RWPE2 (cell line): ENCODE measurements at regions not wholly inside any gene's neighbourhood (a gene's known extent, or its start where the extent isn't known, plus 50 kb on each side); places are given as distances from the start of the nearest gene placed in this dataset.
"Not testable (repeated sequence)": the region's sequence is repeated elsewhere in the genome, so short reads cannot be mapped to it uniquely, and the experiment has no call there.

ENCODE experiments used
- ATAC-seq: fragments of 200-7000 bp; cut with Tn5 transposase; 3 replicates; pipeline ENCODE4 v1.9.1; 2021; ENCODE audit warnings: low read depth
- DNase-seq: peaks from one replicate; pipeline ENCODE4 v3.0.0-alpha.2; 2020; ENCODE audit warnings: low spot score
- H3K27ac ChIP-seq: fragments of 450-650 bp; 2 replicates; pipeline ENCODE4 v1.5.1; 2017; ENCODE audit warnings: mild to moderate bottlenecking; ENCODE audit not compliant: poor library complexity, severe bottlenecking
- H3K27me3 ChIP-seq: fragments of 250-450 bp; sonication (Bioruptor Pico); 2 replicates; pipeline ENCODE4 v1.5.1; 2021; ENCODE audit warnings: mild to moderate bottlenecking, moderate library complexity; ENCODE audit not compliant: insufficient read depth, poor library complexity, severe bottlenecking
- H3K36me3 ChIP-seq: fragments of 250-450 bp; sonication (Bioruptor Pico); 2 replicates; pipeline ENCODE4 v1.5.1; 2020; ENCODE audit warnings: low read depth, mild to moderate bottlenecking, moderate library complexity
- H3K4me1 ChIP-seq: fragments of 250-450 bp; sonication (Bioruptor Pico); 2 replicates; pipeline ENCODE4 v1.5.1; 2021; ENCODE audit warnings: mild to moderate bottlenecking, moderate library complexity; ENCODE audit not compliant: insufficient read depth, poor library complexity, severe bottlenecking
- H3K4me3 ChIP-seq: fragments of 250-450 bp; sonication (Bioruptor Pico); 2 replicates; pipeline ENCODE4 v1.5.1; 2021; ENCODE audit warnings: mild to moderate bottlenecking, moderate library complexity; ENCODE audit not compliant: severe bottlenecking
- H3K9me3 ChIP-seq: fragments of 250-450 bp; sonication (Bioruptor Pico); 2 replicates; pipeline ENCODE4 v1.5.1; 2021; ENCODE audit warnings: mild to moderate bottlenecking, moderate library complexity; ENCODE audit not compliant: severe bottlenecking
- CTCF ChIP-seq: fragments of 450-650 bp; IDR thresholded peaks from one replicate; pipeline ENCODE4 v1.5.1; 2017; ENCODE audit warnings: mild to moderate bottlenecking, moderate library complexity; ENCODE audit not compliant: poor library complexity, severe bottlenecking

DNA sequence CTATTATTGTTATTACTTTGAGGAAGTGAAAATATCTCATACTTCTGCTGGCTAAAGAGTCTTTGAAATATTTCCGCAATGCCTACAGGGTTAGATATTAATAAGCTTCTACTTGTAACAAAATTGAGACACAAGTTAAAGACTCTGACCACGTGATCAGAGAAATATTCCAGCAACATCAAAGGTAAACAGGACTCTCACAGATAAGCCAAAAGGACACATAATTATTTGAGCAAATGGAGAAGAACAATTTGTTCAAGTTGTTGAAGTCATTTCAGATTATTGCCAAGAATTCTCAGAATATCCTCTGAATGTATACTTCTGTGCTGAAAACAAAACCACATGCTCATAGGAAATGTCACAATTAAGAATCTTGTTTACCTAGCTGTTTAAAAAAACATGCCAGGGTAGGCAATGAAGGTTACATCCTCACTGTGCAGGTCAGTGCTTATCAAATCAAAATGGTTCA lies 225.8 kb upstream of the ALCAM start:
- Histone ChIP-seq H3K9me3 (no peaks in the 10 kb centered on the region), H3K27me3 (no peaks in the 10 kb centered on the region), H3K4me1 (peaks cover 4% of the 10 kb centered on the region), H3K27ac (no peak overlapping the region), H3K36me3 (no peaks in the 10 kb centered on the region), H3K4me3 (no peak overlapping the region)
- no peak for TF ChIP-seq CTCF
- ATAC-seq, result no peak
- no peak for DNase-seq

DNA sequence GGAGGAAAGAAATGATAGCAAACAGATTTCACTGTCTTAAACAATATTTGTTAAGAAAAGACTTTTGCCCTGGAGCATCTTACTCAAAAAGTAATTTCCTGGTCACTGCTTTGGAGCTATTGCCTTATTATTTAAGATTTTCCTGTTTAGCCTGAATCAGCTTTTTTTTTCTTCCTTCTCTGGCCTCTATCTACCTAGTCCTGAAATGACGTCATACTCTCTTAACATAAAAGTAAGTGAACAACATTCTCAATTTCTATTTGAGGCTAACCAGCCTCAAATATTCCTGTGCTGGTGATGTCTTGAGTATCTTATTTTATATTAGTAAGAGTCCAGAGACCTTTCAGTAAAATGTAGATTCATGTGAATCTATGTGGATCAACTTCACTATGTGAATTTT lies 221.9 kb upstream of the ALCAM start:
- no peaks in the 10 kb centered on the region for H3K9me3 ChIP-seq

DNA sequence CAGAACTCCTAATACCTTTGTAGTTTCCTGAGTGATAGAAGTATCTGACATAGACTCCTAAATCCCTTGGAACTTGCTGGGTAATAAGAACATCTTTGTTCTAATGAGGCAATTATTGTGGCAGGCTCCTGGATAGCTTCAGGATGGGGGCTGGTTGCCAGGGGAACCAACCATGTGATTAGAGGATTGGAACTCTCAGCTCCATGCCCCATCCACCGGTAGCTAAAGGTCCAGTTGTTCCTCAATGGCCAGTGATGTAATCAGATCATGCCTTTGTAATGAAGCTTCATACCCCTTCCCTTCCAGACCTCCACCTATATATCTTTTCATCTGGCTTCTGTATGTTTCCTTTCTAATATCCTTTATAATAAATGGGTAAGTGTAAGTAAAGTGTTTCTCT lies 221.2 kb upstream of the ALCAM start:
- no peak for TF ChIP-seq CTCF
- DNase-seq (no peak), ATAC-seq (no peak)

More for the DNA sequence above, 221.9 kb upstream of the ALCAM start:
- H3K4me1 ChIP-seq, result peaks cover 4% of the 10 kb centered on the region
- ATAC-seq (no peak), DNase-seq (no peak)
- no peak overlapping the region for H3K27ac ChIP-seq
- H3K27me3 ChIP-seq, result no peaks in the 10 kb centered on the region
- no peak overlapping the region for H3K4me3 ChIP-seq
- H3K36me3 ChIP-seq, result no peaks in the 10 kb centered on the region
- TF ChIP-seq CTCF, result no peak

DNA sequence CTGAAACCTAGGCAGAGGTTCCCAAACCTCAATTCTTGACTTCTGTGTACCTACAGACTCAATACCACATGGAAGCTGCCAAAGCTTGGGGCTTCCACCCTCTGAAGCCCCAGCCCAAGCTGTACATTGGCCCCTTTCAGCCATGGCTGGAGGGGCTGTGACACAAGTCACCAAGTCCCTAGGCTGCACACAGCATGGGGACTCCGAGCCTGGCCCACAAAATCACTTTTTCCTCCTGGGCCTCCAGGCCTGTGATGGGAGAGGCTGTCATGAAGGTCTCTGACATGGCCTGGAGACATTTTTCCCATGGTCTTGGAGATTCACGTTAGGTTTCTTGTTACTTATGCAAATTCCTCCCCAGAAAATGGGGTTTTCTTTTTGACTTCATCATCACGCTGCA lies 217.5 kb upstream of the ALCAM start:
- H3K27me3 ChIP-seq, H3K27ac ChIP-seq, DNase-seq, ATAC-seq, H3K9me3 ChIP-seq, H3K4me1 ChIP-seq, H3K36me3 ChIP-seq, H3K4me3 ChIP-seq: not testable (repeated sequence)

More for the DNA sequence above, 221.2 kb upstream of the ALCAM start:
- H3K4me1 ChIP-seq, result peaks cover 4% of the 10 kb centered on the region
- H3K9me3 ChIP-seq, result no peaks in the 10 kb centered on the region
- no peak overlapping the region for H3K4me3 ChIP-seq
- no peaks in the 10 kb centered on the region for H3K36me3 ChIP-seq
- no peak overlapping the region for H3K27ac ChIP-seq
- no peaks in the 10 kb centered on the region for H3K27me3 ChIP-seq

GRCh38 chr3:105152987-105153386 lies 213.7 kb upstream of the ALCAM start:
- no peak for TF ChIP-seq CTCF
- Histone ChIP-seq H3K9me3 (no peaks in the 10 kb centered on the region), H3K4me1 (no peaks in the 10 kb centered on the region), H3K4me3 (no peak overlapping the region), H3K36me3 (no peaks in the 10 kb centered on the region), H3K27ac (no peak overlapping the region), H3K27me3 (no peaks in the 10 kb centered on the region)
- DNase-seq (no peak), ATAC-seq (no peak)
